ENCODE measurements at regions not wholly inside any gene's neighbourhood (a gene's known extent, or its start where the extent isn't known, plus 50 kb on each side); places are given as distances from the start of the nearest gene placed in this dataset.

DNA sequence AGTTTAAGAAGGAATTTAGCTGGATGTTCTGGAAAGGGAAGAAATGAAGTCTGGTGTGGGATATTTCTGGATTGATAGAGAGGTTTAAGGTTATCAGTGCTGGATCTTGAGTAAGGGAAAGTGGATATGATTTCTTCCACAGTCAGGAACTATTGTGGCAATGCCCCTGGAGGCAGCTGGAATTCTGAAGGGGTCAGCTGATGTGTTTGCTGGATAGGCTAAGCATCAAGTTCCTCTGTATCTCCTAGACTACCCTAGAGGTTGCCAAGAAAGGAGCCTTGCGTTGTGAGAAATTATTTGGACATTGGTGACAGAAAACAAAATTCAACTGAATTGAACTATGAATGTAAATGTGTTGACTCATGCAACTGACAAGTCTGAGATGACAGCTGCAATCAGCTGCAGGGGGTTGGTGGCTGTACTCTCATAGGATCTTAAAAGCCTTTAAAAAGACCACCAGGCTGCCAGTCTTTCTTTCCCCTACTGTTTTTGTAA, 244.4 kb downstream of the ATXN7L3B start:
- Histone ChIP-seq H3K36me3 (ENCODE audit: control insufficient read depth, insufficient read depth, low read length) (no peaks in the 10 kb centered on the region), H3K4me3 (ENCODE audit: low read depth, low read length) (no peak overlapping the region), H3K9me3 (no peaks in the 10 kb centered on the region), H3K27me3 (replicated peaks; ENCODE audit: control insufficient read depth, insufficient read depth, low read length) (no peaks in the 10 kb centered on the region), H3K4me1 (no peaks in the 10 kb centered on the region)
- DNase-seq, result no peak
- Mint-ChIP-seq H3K4me3 (ENCODE audit: unreplicated experiment) (no peak overlapping the region), H3K9me3 (ENCODE audit: unreplicated experiment) (no peaks in the 10 kb centered on the region), H3K4me1 (ENCODE audit: low read depth, unreplicated experiment) (no peaks in the 10 kb centered on the region), H3K36me3 (ENCODE audit: insufficient read depth, unreplicated experiment) (no peaks in the 10 kb centered on the region), H3K27ac (ENCODE audit: unreplicated experiment) (no peak overlapping the region), H3K27me3 (ENCODE audit: insufficient read depth, unreplicated experiment) (peaks cover 3% of the 10 kb centered on the region)
- ChIA-PET CTCF (no interaction called here), POLR2A (no interaction called here)
- TF ChIP-seq, protein P1, sequence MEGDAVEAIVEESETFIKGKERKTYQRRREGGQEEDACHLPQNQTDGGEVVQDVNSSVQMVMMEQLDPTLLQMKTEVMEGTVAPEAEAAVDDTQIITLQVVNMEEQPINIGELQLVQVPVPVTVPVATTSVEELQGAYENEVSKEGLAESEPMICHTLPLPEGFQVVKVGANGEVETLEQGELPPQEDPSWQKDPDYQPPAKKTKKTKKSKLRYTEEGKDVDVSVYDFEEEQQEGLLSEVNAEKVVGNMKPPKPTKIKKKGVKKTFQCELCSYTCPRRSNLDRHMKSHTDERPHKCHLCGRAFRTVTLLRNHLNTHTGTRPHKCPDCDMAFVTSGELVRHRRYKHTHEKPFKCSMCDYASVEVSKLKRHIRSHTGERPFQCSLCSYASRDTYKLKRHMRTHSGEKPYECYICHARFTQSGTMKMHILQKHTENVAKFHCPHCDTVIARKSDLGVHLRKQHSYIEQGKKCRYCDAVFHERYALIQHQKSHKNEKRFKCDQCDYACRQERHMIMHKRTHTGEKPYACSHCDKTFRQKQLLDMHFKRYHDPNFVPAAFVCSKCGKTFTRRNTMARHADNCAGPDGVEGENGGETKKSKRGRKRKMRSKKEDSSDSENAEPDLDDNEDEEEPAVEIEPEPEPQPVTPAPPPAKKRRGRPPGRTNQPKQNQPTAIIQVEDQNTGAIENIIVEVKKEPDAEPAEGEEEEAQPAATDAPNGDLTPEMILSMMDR (IDR thresholded peaks at IDR 0.05; ENCODE audit: insufficient read depth in 1 of 2, low read depth in 1 of 2, low read length in 1 of 2, severe bottlenecking in 1 of 2, unreplicated experiment in 1 of 2), result no peak
- intact Hi-C loops (cut with micrococcal nuclease; ENCODE audit: unreplicated experiment), result no loop called here
- no TSS peak for BruUV-seq (replicated peaks)

DNA sequence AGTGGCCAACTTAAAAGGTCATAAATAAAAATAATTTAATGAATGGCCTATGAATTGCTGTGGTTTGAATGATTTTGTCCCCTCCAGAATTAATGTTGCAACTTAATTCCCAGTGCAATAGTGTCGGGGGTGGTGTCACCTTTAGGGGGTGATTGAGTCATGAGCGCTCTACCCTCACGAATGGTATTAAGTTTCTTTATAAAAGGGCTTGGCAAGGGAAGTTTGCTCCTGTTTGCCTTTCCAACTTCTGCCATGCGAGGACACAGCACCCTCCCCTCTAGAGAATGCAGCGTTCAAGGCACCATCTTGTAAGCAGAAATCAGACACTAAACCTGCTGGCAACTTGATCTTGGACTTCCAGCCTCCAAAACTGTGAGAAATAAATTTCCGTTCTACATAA, 253.3 kb downstream of the ATXN7L3B start:
- H3K4me1 Mint-ChIP-seq (ENCODE audit: low read depth, unreplicated experiment), result no peaks in the 10 kb centered on the region

DNA sequence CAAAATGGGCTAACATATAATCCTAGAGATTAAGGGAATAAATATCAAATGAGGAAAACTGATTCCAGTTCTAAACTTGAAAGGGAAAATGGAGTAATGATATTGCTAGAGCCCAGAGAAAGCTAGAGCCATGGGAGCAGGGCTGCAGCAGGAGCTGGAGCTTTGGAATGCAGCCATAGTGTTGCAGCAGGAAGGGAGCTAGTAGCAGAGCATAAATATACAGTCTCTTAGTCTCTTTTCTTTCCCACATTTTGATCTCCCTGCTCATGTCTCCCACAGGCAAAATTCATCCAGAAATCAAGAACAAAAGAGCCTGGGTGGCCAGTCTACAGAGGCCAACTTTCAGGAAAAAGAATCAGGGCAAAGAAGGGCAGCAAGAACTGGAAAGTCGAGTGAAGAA, 253.7 kb downstream of the ATXN7L3B start:
- Histone ChIP-seq H3K4me3 (ENCODE audit: low read depth, low read length) (no peak overlapping the region), H3K4me1 (no peaks in the 10 kb centered on the region), H3K27me3 (replicated peaks; ENCODE audit: control insufficient read depth, insufficient read depth, low read length) (no peaks in the 10 kb centered on the region), H3K36me3 (ENCODE audit: control insufficient read depth, insufficient read depth, low read length) (no peaks in the 10 kb centered on the region), H3K9me3 (no peaks in the 10 kb centered on the region)
- CTCF ChIA-PET, result no interaction called here
- H3K4me3 Mint-ChIP-seq (ENCODE audit: unreplicated experiment), result no peak overlapping the region
- peaks cover 2% of the 10 kb centered on the region for H3K27me3 Mint-ChIP-seq (ENCODE audit: insufficient read depth, unreplicated experiment)
- POLR2A ChIA-PET, result no interaction called here
- no TSS peak for BruUV-seq (replicated peaks)
- intact Hi-C loops (cut with micrococcal nuclease; ENCODE audit: unreplicated experiment), result no loop called here
- TF ChIP-seq, protein P1 (IDR thresholded peaks at IDR 0.05; ENCODE audit: insufficient read depth in 1 of 2, low read depth in 1 of 2, low read length in 1 of 2, severe bottlenecking in 1 of 2, unreplicated experiment in 1 of 2), result no peak
- H3K4me1 Mint-ChIP-seq (ENCODE audit: low read depth, unreplicated experiment), result no peaks in the 10 kb centered on the region
- no peak overlapping the region for H3K27ac Mint-ChIP-seq (ENCODE audit: unreplicated experiment)
- no peaks in the 10 kb centered on the region for H3K36me3 Mint-ChIP-seq (ENCODE audit: insufficient read depth, unreplicated experiment)
- DNase-seq, result no peak
- H3K9me3 Mint-ChIP-seq (ENCODE audit: unreplicated experiment), result no peaks in the 10 kb centered on the region

More for the DNA sequence above, 253.3 kb downstream of the ATXN7L3B start:
- Histone ChIP-seq H3K9me3 (no peaks in the 10 kb centered on the region), H3K4me1 (no peaks in the 10 kb centered on the region), H3K27me3 (replicated peaks; ENCODE audit: control insufficient read depth, insufficient read depth, low read length) (no peaks in the 10 kb centered on the region), H3K4me3 (ENCODE audit: low read depth, low read length) (no peak overlapping the region), H3K36me3 (ENCODE audit: control insufficient read depth, insufficient read depth, low read length) (no peaks in the 10 kb centered on the region)
- peaks cover 5% of the 10 kb centered on the region for H3K27me3 Mint-ChIP-seq (ENCODE audit: insufficient read depth, unreplicated experiment)
- no peak overlapping the region for H3K27ac Mint-ChIP-seq (ENCODE audit: unreplicated experiment)
- DNase-seq, result no peak
- no peaks in the 10 kb centered on the region for H3K36me3 Mint-ChIP-seq (ENCODE audit: insufficient read depth, unreplicated experiment)
- TF ChIP-seq, protein P1 (IDR thresholded peaks at IDR 0.05; ENCODE audit: insufficient read depth in 1 of 2, low read depth in 1 of 2, low read length in 1 of 2, severe bottlenecking in 1 of 2, unreplicated experiment in 1 of 2), result no peak
- intact Hi-C loops (cut with micrococcal nuclease; ENCODE audit: unreplicated experiment), result no loop called here
- POLR2A ChIA-PET, result no interaction called here
- no peaks in the 10 kb centered on the region for H3K9me3 Mint-ChIP-seq (ENCODE audit: unreplicated experiment)
- BruUV-seq (replicated peaks), result no TSS peak
- no peak overlapping the region for H3K4me3 Mint-ChIP-seq (ENCODE audit: unreplicated experiment)
- CTCF ChIA-PET, result no interaction called here

Measured in Caco-2 (cell line).